Hepatocyte (in vitro differentiated cells): ENCODE measurements at regions not wholly inside any gene's neighbourhood (a gene's known extent, or its start where the extent isn't known, plus 50 kb on each side); places are given as distances from the start of the nearest gene placed in this dataset.

Experiments used
- EZH2 ChIP-seq: fragments of 200-600 bp; sonication (generic); IDR thresholded peaks from 2 replicates; pipeline ENCODE4 v1.6.1; 2016; ENCODE audit warnings: antibody characterized with exemption, mild to moderate bottlenecking, borderline replicate concordance
- EZH2phosphoT487 ChIP-seq: fragments of 200-600 bp; sonication (generic); IDR thresholded peaks from one replicate; pipeline ENCODE4 v1.6.1; 2018; ENCODE audit warnings: antibody characterized with exemption, mild to moderate bottlenecking, low read depth, moderate library complexity; ENCODE audit not compliant: unreplicated experiment, severe bottlenecking
- TF ChIP-seq, protein P1 (sequence below): fragments of 200-600 bp; sonication (generic); IDR thresholded peaks from 2 replicates; pipeline ENCODE4 v1.5.1; 2016; ENCODE audit warnings: antibody characterized with exemption, mild to moderate bottlenecking; ENCODE audit not compliant: poor library complexity

DNA sequence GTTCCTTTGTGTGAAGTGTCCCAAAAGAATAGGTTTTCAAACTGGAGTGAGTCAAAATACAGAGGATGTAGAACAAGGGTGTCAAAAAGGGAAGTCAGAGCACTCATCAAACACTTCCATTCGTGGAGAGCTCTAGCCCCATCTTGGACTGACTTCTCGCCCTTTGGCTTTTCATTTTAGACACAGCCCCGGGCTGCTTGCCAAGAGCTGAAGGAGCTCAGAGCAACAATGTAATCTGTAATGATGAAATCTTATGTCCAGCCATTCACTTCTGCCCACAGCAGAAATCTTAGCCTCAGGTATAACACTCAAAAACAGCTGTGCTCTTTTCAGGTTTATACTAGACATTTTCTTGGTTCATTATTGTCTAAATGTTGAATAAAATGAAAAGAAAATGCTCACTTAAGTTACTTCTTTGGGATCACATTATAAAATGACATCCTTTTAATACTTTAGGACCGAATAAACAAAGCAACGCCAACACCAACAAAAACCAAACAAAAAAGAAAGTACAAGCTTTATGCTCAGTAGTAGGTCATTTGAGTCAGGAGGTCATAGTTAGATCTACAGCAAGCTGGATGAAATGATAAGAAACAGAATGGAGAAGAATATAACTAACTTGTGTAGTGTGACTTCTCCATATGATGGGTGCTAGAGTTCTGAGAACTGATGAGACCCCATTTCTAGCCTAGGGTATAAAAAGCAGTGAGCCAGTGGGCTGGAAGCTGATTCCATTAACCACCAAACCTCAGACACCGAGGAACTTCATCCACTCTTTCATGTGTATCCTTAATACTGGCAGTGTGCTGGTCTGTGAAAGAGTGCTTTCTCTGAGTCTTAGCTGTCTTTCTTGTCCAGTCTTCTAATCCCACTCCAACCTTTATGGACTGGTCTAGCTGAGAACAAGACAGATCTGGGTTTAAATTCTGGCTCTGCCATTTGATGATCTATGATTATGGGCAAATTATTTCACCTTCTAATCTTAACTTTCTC, 131.8 kb upstream of the SLC7A14 start:
- TF ChIP-seq EZH2phosphoT487: no peak
- TF ChIP-seq, protein P1, sequence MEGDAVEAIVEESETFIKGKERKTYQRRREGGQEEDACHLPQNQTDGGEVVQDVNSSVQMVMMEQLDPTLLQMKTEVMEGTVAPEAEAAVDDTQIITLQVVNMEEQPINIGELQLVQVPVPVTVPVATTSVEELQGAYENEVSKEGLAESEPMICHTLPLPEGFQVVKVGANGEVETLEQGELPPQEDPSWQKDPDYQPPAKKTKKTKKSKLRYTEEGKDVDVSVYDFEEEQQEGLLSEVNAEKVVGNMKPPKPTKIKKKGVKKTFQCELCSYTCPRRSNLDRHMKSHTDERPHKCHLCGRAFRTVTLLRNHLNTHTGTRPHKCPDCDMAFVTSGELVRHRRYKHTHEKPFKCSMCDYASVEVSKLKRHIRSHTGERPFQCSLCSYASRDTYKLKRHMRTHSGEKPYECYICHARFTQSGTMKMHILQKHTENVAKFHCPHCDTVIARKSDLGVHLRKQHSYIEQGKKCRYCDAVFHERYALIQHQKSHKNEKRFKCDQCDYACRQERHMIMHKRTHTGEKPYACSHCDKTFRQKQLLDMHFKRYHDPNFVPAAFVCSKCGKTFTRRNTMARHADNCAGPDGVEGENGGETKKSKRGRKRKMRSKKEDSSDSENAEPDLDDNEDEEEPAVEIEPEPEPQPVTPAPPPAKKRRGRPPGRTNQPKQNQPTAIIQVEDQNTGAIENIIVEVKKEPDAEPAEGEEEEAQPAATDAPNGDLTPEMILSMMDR: no peak
- TF ChIP-seq EZH2: no peak
